ENCODE measurements at regions not wholly inside any gene's neighbourhood (a gene's known extent, or its start where the extent isn't known, plus 50 kb on each side); places are given as distances from the start of the nearest gene placed in this dataset.
"Not testable (repeated sequence)": the region's sequence is repeated elsewhere in the genome, so short reads cannot be mapped to it uniquely, and the experiment has no call there.

- DNase-seq = no peak
These were observed 136.0 kb downstream of the LMLN start for GRCh38 chr3:198096015-198096414.

GRCh38 chr3:198097048-198097447, 137.0 kb downstream of the LMLN start:
- no peak for DNase-seq

- not testable (repeated sequence) for DNase-seq
These were observed 138.7 kb downstream of the LMLN start for GRCh38 chr3:198098661-198099081.

- DNase-seq = not testable (repeated sequence)
These were observed 143.1 kb downstream of the LMLN start for GRCh38 chr3:198103070-198103469.

GRCh38 chr3:198106265-198106664, 146.2 kb downstream of the LMLN start:
- DNase-seq = no peak

- no peak for DNase-seq
These were observed 148.1 kb downstream of the LMLN start for GRCh38 chr3:198107840-198108734.

GRCh38 chr3:198109883-198110282, 149.9 kb downstream of the LMLN start:
- no peak for DNase-seq

- no peak for DNase-seq
These were observed 152.0 kb downstream of the LMLN start for GRCh38 chr3:198112031-198112430.

GRCh38 chr3:198113206-198114053, 153.4 kb downstream of the LMLN start:
- no peak for DNase-seq

- not testable (repeated sequence) for DNase-seq
These were observed 154.5 kb downstream of the LMLN start for GRCh38 chr3:198114516-198114915.

- DNase-seq = not testable (repeated sequence)
These were observed 162.2 kb downstream of the LMLN start for GRCh38 chr3:198122184-198122583.

GRCh38 chr3:198137038-198137835, 177.2 kb downstream of the LMLN start:
- not testable (repeated sequence) for DNase-seq

- DNase-seq = not testable (repeated sequence)
These were observed 178.2 kb downstream of the LMLN start for GRCh38 chr3:198138205-198138604.

GRCh38 chr3:198139037-198139436, 179.0 kb downstream of the LMLN start:
- DNase-seq = not testable (repeated sequence)

GRCh38 chr3:198139513-198140167, 179.6 kb downstream of the LMLN start:
- DNase-seq = not testable (repeated sequence)

- not testable (repeated sequence) for DNase-seq
These were observed 183.5 kb downstream of the LMLN start for GRCh38 chr3:198143300-198144137.

- DNase-seq = not testable (repeated sequence)
These were observed 185.3 kb downstream of the LMLN start for GRCh38 chr3:198145231-198145784.

- not testable (repeated sequence) for DNase-seq
These were observed 186.1 kb downstream of the LMLN start for GRCh38 chr3:198146070-198146469.

- DNase-seq = not testable (repeated sequence)
These were observed 186.6 kb downstream of the LMLN start for GRCh38 chr3:198146559-198147164.

- not testable (repeated sequence) for DNase-seq
These were observed 187.2 kb downstream of the LMLN start for GRCh38 chr3:198147213-198147612.

All from activated CD4-positive, alpha-beta T cell treated with anti-CD3 and anti-CD28 coated beads, Interleukin-10, Interleukin-2, amounts not matched to agents 100 ng/mL and 50 ng/mL, durations not matched to agents 16 hours and 8 hours (primary cell).